Posterior vena cava (tissue), 2 donors: ENCODE measurements at regions not wholly inside any gene's neighbourhood (a gene's known extent, or its start where the extent isn't known, plus 50 kb on each side); places are given as distances from the start of the nearest gene placed in this dataset.

ENCODE experiments used
- DNase-seq: peaks from one replicate; pipeline ENCODE4 v3.0.0-alpha.2; 2020; ENCODE audit warnings: low spot score
- intact Hi-C, 2 donors: fragments of 100-400 bp; cut with DNase I; formaldehyde crosslinking; loops; one replicate each; pipeline versions ENCODE4 v1.14.1 to v1.14.2; 2022 to 2023
- donor health status: DM: yes; HTN: yes; CAD: no.
- donor health status: DM: yes; HTN: yes; CAD: no.

GRCh38 chr1:198099755-198100154 lies 57.0 kb upstream of the NEK7 start:
- intact Hi-C loops, result no loop called here
- DNase-seq, result no peak

GRCh38 chr1:198101716-198102453 lies 54.9 kb upstream of the NEK7 start:
- no peak for DNase-seq
- intact Hi-C loops, result no loop called here

GRCh38 chr1:198102454-198102827 lies 54.4 kb upstream of the NEK7 start:
- intact Hi-C loops, result no loop called here

GRCh38 chr1:198105185-198105584 lies 51.6 kb upstream of the NEK7 start:
- no peak for DNase-seq
- intact Hi-C loops, result no loop called here

More at GRCh38 chr1:198102454-198102827, 54.4 kb upstream of the NEK7 start:
- no peak for DNase-seq

- intact Hi-C loops, result no loop called here
- DNase-seq, result no peak
These were observed 50.8 kb upstream of the NEK7 start for GRCh38 chr1:198106011-198106410.
